ENCODE measurements at regions not wholly inside any gene's neighbourhood (a gene's known extent, or its start where the extent isn't known, plus 50 kb on each side); places are given as distances from the start of the nearest gene placed in this dataset.

- DNase-seq (ENCODE audit: extremely low read depth in 1 of 4, low spot score in 3 of 4) (no peak), ATAC-seq (no peak), FAIRE-seq (no peak)
- no TSS peak for BruUV-seq (replicated peaks)
- in situ Hi-C loops (cut with MboI) (no loop called here), intact Hi-C loops (cut with micrococcal nuclease) (loop anchor here (10.0 kb wide), 1 partner anchor 1065 kb away; no protein-coding TSS in a partner anchor)
- H3K27ac ChIP-seq (ENCODE audit: extremely low read depth, low read depth, low read length) = no peak overlapping the region
- 17% methylated on average over 1 of the region's 1 CpG for WGBS (ENCODE audit: insufficient coverage, low coverage, missing lambda C conversion rate)
- H3K79me2 ChIP-seq (ENCODE audit: control insufficient read depth, insufficient read depth, low read length) = no peaks in the 10 kb centered on the region
- ChIA-PET CTCF (ENCODE audit: low intra/inter-chr PET ratio) (no interaction called here), POLR2A (interaction anchor here (0.7 kb wide), 1 partner anchor 16 kb away, joined by 3 read pairs; no protein-coding TSS in a partner anchor)
- no peaks in the 10 kb centered on the region for H4K20me1 ChIP-seq (replicated peaks; ENCODE audit: control insufficient read depth, insufficient read depth, low read length)
- no peak overlapping the region for H3K9ac ChIP-seq (ENCODE audit: insufficient read depth in 1 of 2, low read depth in 2 of 2, low read length in 2 of 2)
- H3K27me3 ChIP-seq (ENCODE audit: control insufficient read depth in 2 of 2, insufficient read depth in 2 of 2, low read length in 2 of 2) = no peaks in the 10 kb centered on the region
- no peaks in the 10 kb centered on the region; a peak in 1 of 5 replicates for H3K4me1 ChIP-seq (replicated peaks in 1 of 2; ENCODE audit: control insufficient read depth in 2 of 2, insufficient read depth in 2 of 2, low read length in 2 of 2)
- no peak overlapping the region for H2AFZ ChIP-seq (ENCODE audit: low read depth, low read length)
- H3K4me2 ChIP-seq (ENCODE audit: insufficient read depth, low read length) = no peak overlapping the region
- H3K9me1 ChIP-seq (ENCODE audit: control insufficient read depth, insufficient read depth, low read length) = no peaks in the 10 kb centered on the region
- no peaks in the 10 kb centered on the region for H3K36me3 ChIP-seq (ENCODE audit: control insufficient read depth, insufficient read depth, low read length)
- H3K4me3 ChIP-seq = no peak overlapping the region
- no peaks in the 10 kb centered on the region for H3K9me3 ChIP-seq (replicated peaks; ENCODE audit: control insufficient read depth, insufficient read depth, low read depth, low read length)
- TF ChIP-seq, protein P1, sequence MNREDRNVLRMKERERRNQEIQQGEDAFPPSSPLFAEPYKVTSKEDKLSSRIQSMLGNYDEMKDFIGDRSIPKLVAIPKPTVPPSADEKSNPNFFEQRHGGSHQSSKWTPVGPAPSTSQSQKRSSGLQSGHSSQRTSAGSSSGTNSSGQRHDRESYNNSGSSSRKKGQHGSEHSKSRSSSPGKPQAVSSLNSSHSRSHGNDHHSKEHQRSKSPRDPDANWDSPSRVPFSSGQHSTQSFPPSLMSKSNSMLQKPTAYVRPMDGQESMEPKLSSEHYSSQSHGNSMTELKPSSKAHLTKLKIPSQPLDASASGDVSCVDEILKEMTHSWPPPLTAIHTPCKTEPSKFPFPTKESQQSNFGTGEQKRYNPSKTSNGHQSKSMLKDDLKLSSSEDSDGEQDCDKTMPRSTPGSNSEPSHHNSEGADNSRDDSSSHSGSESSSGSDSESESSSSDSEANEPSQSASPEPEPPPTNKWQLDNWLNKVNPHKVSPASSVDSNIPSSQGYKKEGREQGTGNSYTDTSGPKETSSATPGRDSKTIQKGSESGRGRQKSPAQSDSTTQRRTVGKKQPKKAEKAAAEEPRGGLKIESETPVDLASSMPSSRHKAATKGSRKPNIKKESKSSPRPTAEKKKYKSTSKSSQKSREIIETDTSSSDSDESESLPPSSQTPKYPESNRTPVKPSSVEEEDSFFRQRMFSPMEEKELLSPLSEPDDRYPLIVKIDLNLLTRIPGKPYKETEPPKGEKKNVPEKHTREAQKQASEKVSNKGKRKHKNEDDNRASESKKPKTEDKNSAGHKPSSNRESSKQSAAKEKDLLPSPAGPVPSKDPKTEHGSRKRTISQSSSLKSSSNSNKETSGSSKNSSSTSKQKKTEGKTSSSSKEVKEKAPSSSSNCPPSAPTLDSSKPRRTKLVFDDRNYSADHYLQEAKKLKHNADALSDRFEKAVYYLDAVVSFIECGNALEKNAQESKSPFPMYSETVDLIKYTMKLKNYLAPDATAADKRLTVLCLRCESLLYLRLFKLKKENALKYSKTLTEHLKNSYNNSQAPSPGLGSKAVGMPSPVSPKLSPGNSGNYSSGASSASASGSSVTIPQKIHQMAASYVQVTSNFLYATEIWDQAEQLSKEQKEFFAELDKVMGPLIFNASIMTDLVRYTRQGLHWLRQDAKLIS (CRISPR knock-in tag; IDR thresholded peaks at IDR 0.05) = no peak
- TF ChIP-seq ADNP (tag; IDR thresholded peaks at IDR 0.05) = no peak
- TF ChIP-seq, protein P2, sequence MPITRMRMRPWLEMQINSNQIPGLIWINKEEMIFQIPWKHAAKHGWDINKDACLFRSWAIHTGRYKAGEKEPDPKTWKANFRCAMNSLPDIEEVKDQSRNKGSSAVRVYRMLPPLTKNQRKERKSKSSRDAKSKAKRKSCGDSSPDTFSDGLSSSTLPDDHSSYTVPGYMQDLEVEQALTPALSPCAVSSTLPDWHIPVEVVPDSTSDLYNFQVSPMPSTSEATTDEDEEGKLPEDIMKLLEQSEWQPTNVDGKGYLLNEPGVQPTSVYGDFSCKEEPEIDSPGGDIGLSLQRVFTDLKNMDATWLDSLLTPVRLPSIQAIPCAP (CRISPR knock-in tag; IDR thresholded peaks at IDR 0.05; ENCODE audit: borderline replicate concordance) = no peak
- TF ChIP-seq, protein P3, sequence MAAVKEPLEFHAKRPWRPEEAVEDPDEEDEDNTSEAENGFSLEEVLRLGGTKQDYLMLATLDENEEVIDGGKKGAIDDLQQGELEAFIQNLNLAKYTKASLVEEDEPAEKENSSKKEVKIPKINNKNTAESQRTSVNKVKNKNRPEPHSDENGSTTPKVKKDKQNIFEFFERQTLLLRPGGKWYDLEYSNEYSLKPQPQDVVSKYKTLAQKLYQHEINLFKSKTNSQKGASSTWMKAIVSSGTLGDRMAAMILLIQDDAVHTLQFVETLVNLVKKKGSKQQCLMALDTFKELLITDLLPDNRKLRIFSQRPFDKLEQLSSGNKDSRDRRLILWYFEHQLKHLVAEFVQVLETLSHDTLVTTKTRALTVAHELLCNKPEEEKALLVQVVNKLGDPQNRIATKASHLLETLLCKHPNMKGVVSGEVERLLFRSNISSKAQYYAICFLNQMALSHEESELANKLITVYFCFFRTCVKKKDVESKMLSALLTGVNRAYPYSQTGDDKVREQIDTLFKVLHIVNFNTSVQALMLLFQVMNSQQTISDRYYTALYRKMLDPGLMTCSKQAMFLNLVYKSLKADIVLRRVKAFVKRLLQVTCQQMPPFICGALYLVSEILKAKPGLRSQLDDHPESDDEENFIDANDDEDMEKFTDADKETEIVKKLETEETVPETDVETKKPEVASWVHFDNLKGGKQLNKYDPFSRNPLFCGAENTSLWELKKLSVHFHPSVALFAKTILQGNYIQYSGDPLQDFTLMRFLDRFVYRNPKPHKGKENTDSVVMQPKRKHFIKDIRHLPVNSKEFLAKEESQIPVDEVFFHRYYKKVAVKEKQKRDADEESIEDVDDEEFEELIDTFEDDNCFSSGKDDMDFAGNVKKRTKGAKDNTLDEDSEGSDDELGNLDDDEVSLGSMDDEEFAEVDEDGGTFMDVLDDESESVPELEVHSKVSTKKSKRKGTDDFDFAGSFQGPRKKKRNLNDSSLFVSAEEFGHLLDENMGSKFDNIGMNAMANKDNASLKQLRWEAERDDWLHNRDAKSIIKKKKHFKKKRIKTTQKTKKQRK (IDR thresholded peaks at IDR 0.05; ENCODE audit: borderline replicate concordance, low read depth, low read length) = no peak
- no peak for TF ChIP-seq PTTG1 (tag; IDR thresholded peaks at IDR 0.05; ENCODE audit: low read depth)
- TF ChIP-seq MAFF (IDR thresholded peaks at IDR 0.05; ENCODE audit: low read length) = no peak
- TF ChIP-seq, protein P4, sequence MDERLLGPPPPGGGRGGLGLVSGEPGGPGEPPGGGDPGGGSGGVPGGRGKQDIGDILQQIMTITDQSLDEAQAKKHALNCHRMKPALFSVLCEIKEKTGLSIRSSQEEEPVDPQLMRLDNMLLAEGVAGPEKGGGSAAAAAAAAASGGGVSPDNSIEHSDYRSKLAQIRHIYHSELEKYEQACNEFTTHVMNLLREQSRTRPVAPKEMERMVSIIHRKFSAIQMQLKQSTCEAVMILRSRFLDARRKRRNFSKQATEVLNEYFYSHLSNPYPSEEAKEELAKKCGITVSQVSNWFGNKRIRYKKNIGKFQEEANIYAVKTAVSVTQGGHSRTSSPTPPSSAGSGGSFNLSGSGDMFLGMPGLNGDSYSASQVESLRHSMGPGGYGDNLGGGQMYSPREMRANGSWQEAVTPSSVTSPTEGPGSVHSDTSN (CRISPR knock-in tag; IDR thresholded peaks at IDR 0.05; ENCODE audit: low read depth) = no peak
- TF ChIP-seq, protein P4 (tag; conservative IDR thresholded peaks at IDR 0.05; ENCODE audit: low read depth) = no peak
- TF ChIP-seq RBFOX2 (IDR thresholded peaks at IDR 0.05; ENCODE audit: low read depth, low read length) = no peak
- no peak for TF ChIP-seq NCOA2 (IDR thresholded peaks at IDR 0.05; ENCODE audit: partially characterized antibody in 2 of 2)
Observed at GRCh38 chr2:181780047-181780651, 99.8 kb upstream of the NEUROD1 start.
